HG02884 (cell line): ENCODE measurements at regions not wholly inside any gene's neighbourhood (a gene's known extent, or its start where the extent isn't known, plus 50 kb on each side); places are given as distances from the start of the nearest gene placed in this dataset.
"Not testable (repeated sequence)": the region's sequence is repeated elsewhere in the genome, so short reads cannot be mapped to it uniquely, and the experiment has no call there.

Experiments used
- ATAC-seq: cut with Tn5 transposase; IDR thresholded peaks from one replicate; pipeline ENCODE4 v1.9.1; 2021; ENCODE audit warnings: mild to moderate bottlenecking, moderate library complexity; ENCODE audit not compliant: unreplicated experiment

DNA sequence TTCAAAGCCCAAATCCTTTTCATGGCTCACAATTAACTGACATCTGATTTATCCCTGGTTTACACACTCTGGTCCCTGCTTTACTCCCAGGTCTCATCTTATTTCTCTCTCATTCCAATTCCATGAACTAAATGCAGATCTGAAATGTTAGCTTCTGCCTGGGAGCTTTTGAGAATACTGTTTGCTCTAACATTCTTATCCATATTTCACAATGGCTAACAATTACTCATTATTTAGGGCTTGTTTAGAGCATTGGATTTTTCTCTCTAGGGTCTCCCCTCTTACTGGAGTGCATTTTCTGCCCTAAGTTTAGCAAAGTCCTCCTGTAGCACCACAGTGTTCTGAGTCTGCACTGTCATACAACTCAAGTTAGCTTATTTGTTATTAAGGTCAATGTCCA is 121.5 kb upstream of the HCRTR2 start:
- ATAC-seq, result no peak

DNA sequence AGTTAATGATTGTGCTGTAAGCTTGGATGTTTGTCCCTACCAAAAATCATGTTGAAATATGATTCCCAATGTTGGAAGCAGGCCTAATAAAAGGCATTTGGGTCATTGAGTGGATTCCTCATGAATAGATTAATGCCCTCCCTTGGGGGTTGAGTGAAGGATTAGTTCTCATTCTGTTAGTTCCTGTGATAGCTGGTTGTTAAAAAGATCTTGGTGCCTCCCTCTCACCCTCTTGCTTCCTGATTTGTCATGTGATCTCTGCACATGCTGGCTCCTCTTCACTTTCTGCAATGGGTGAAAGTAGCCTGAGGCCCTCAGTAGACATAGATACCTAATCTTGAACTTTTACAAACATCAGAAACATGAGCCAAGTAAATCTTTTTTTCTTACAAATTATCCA is 115.6 kb upstream of the HCRTR2 start:
- ATAC-seq, result no peak

DNA sequence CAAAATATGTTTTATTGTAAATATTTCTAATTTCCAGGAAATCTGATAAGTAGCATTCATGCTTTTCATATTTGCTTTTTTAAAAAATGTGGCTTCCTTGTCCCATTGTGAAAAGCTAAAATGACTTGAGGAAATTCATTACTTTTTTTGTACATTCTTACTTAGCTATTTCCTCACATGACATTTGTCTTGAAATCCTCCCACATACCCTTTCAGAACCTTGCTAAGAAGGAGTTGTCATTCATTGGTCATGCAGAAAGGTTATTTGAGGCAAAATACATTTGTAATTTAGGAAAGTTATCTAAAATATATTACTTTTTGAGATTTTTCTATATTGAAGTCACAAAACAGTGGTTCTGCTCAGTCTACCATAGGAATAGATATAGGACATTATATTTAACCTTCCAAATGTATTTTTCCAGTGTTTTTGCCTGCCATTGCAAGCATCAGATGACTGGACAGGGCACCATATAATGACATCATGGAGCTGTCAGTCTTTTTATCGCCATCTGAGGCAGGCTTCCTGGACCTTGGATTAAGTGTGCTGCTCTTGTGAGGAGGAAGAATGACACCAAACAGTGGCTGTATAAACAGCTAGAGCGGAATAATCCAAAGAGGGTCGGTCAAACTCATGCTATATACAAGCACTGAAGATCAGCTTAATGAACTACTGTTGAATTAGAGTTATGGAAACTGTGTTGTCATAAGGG is 109.4 kb upstream of the HCRTR2 start:
- ATAC-seq, result no peak

DNA sequence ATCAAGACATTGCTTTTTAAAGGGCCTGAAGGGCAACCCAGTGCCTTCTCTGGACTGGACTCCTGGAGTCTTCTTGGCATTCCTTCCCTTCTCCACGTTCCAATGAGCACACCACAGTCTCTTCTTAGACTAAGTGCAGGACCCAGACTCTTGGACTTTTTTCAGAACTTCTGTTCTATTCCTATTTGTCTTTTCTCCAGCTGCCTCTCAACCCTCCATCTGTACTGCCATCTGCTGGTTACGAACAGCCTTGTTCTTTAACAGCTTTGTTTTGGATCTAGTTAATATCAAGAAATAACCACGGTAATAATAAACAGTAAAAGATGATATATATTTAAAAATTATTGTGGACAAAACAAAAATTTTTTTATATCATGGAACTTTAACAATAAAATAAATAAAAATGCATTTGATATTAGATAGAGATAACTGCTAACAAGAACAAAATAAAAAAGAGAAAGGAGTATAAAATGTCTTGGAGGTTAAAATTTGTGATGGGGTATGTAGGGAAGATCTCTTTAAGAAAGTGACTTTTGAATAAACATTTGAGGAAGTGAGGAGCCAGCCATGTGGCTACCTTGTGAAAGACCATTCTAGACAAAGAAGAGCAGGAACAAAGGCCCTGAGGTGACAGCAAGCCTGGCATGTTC is 105.1 kb upstream of the HCRTR2 start:
- no peak for ATAC-seq

DNA sequence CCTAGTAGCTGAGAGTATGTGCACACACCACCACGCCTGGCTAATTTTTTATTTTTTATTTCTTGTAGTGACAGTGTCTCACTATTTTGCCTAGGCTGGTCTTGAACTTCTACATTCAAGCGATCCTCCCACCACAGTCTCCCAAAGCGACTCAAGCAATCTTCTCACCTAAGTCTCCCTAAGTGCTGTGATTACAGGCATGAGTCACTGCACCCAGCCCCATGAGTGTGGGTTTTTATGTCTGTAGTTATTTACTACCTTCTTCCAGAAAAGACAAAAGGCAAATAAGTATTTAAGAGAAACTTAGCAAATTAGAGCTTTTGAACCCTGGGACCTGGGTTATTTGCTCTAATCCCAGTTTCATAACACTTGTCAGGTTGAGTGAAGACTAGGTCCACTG is 92.3 kb upstream of the HCRTR2 start:
- no peak for ATAC-seq

DNA sequence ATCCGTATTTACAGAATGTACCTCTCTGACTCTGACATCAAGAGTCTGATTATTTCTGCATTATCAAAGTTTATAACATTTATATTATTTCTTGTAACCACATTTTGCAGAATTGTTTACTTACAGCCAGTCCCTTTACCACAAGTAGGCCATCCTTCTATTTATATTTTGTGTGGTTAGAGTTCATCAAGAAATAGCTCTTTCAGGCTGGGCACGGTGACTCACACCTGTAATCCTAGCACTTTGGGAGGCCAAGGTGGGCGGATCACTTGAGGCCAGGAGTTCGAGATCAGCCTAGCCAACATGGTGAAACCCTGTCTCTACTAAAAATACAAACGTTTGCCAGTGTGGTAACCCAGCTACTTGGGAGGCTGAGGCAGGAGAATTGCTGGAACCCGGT is 86.3 kb upstream of the HCRTR2 start:
- not testable (repeated sequence) for ATAC-seq

DNA sequence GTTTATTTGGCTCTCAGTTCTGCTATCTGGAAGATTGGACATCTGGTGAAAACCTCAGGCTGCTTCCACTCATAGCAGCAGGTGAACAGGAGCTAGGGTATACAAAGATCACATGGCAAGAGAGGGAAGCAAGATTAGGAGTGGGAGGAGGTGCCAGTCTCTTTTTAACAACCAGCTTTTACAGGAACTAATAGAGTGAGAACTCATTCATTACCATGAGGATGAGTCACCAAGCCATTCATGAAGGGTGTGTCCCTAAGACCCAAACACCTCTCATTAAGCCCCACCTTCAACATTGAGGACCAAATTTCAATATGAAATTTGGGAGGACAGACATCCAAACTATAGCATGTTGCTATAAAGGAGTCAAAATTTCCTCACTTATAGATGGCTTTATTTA is 85.4 kb upstream of the HCRTR2 start:
- ATAC-seq, result no peak

DNA sequence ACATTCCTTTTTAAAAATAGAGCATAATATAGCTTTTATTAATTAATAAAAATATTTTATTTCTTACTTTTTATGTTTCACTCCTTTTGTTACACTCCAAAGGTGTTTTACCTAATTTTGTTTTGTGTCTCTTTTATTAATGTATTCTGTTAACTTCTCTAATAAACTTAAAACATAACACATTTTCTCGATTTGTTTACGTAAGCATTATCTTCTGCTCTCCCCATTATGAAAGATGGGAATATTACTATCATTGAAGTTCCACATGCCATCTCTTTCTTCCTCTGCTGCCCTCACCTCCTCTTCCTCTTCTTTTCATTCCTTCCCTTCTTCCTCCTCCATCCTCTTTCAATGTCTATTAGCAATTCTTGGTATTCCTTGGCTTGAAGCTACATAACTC is 85.0 kb upstream of the HCRTR2 start:
- ATAC-seq, result no peak

DNA sequence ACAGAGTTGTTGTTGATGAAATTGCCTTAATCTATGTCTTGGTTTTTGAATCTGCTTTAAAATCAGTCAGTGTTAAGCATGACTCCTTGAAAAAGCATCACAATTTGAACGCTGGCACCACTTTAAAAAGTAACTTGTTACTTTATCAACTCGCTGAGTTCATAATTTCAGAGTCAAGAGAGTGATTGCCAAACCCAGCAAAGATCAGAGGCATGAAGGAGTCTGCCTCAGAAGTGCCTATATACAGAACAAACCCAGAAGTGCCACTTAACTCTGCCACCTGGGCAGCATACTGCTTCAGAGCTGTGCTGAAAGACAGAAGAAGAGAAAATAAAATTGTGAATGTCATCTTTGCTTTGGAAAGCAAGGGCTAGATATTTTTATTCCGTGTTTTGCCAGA is 73.6 kb upstream of the HCRTR2 start:
- no peak for ATAC-seq

DNA sequence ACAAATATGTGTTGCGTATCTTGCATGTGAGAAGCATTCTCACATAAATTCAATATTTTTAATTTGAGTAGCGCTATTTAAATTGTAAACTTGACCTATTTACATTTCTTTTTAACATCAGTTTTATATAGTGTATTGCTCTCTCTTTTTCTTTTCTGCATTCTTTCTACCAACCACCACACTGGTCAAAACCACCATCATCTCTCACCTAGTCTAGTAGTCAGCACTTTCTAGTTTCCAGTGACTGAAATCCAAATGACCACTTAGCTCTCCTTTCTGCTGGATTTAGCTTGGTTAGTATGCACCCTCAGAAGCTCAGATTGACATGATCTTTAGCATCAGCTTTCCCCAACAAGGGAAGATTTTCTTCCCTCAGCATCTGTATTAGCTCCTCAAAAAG is 73.2 kb upstream of the HCRTR2 start:
- no peak for ATAC-seq

DNA sequence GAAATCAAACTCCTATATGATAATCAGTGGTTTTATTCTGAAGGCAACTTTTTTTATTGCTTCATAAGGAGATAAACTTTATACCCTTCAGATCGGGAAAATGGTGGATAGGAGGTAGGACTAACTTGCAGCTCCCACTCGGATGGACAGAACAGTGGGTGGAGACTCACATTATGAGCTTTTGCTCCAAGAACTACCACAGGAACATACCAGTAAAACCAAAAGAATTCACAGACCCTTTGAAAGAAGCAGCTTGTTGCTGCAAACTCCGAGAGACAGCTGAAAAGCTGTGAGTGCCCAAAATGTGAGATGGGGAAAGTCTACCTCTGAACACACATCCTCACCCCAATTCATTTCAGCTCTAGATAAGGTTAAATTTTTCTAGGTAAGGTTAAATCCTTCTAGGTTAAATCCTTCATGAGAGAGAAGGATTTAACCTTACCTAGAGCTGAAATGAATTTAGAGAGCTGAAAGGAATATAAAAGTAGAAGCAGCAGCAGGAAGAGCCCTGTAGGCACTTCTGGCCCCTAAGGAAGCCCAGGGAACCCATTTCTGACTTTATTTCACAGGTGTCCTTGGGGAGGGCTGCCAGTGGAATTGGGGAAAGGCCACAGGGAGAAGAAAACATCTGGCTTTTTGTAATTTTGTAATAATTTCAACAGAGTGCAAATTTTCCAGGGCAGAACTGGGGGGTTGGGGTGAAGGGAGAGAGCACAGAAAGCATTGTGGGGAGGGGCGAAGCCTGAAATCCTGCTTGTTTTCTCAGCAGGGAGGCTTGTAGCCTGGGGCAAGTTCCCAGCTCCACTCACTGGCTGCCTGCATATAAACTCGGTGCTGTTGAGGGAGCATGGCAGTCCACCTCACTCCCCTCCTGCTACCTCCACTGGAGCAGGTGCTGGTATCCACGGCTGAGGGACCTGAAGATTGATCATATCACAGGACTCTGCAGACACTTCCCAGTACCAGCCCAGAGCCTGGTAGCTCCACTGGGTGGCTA is 65.9 kb upstream of the HCRTR2 start:
- ATAC-seq, result no peak

DNA sequence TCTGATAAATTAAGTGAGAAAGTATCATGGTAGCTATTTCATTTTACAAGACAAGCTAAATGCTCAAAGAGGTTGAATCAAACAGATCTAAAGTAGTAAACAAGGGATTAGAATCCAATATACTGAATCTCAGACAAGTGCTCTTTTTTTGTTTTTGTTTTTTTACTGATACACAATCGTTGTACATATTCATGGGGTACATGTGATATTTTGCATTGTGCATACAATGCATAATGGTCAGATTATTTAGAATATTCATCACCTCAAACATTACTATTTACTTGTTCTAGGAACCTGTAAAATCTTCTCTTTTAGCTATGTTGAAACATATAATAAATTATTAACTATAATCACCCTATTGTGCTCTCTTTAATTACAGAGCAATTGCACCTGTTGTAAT is 57.0 kb upstream of the HCRTR2 start:
- no peak for ATAC-seq

DNA sequence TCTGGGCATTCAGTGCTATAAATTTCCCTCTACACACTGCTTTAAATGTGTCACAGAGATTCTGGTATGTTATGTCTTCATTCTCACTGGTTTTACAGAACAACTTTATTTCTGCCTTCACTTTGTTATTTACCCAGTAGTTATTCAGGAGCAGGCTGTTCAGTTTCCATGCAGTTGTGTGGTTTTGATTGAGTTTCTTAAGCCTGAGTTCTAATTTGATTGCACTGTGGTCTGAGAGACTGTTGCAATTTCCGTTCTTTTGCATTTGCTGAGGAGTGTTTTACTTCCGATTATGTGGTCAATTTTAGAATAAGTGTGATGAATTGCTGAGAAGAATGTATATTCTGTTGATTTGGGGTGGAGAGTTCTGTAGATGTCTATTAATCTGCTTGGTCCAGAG is 50.1 kb upstream of the HCRTR2 start:
- ATAC-seq, result not testable (repeated sequence)
